ENCODE measurements at regions not wholly inside any gene's neighbourhood (a gene's known extent, or its start where the extent isn't known, plus 50 kb on each side); places are given as distances from the start of the nearest gene placed in this dataset.

GRCh38 chr1:18004278-18004677 lies 103.3 kb upstream of the IGSF21 start:
- Mint-ChIP-seq H3K36me3 (no peaks in the 10 kb centered on the region), H3K27ac (no peak overlapping the region), H3K9me3 (no peaks in the 10 kb centered on the region), H3K4me3 (no peak overlapping the region), H3K4me1 (no peaks in the 10 kb centered on the region), H3K27me3 (peaks cover 5% of the 10 kb centered on the region)

GRCh38 chr1:18005238-18005637 lies 102.4 kb upstream of the IGSF21 start:
- H3K27me3 Mint-ChIP-seq: peaks cover 8% of the 10 kb centered on the region
- no peaks in the 10 kb centered on the region for H3K36me3 Mint-ChIP-seq
- no peak overlapping the region for H3K27ac Mint-ChIP-seq
- H3K4me1 Mint-ChIP-seq: no peaks in the 10 kb centered on the region
- H3K4me3 Mint-ChIP-seq: no peak overlapping the region
- no peaks in the 10 kb centered on the region for H3K9me3 Mint-ChIP-seq

GRCh38 chr1:18007391-18008041 lies 100.1 kb upstream of the IGSF21 start:
- H3K27ac Mint-ChIP-seq: no peak overlapping the region
- no peaks in the 10 kb centered on the region for H3K36me3 Mint-ChIP-seq
- H3K4me3 Mint-ChIP-seq: no peak overlapping the region
- no peaks in the 10 kb centered on the region for H3K9me3 Mint-ChIP-seq
- H3K27me3 Mint-ChIP-seq: peaks cover 8% of the 10 kb centered on the region
- H3K4me1 Mint-ChIP-seq: no peaks in the 10 kb centered on the region

GRCh38 chr1:18008081-18008480 lies 99.5 kb upstream of the IGSF21 start:
- Mint-ChIP-seq H3K36me3 (no peaks in the 10 kb centered on the region), H3K27me3 (peaks cover 8% of the 10 kb centered on the region), H3K4me1 (no peaks in the 10 kb centered on the region), H3K27ac (no peak overlapping the region), H3K4me3 (no peak overlapping the region), H3K9me3 (no peaks in the 10 kb centered on the region)

GRCh38 chr1:18009055-18009454 lies 98.5 kb upstream of the IGSF21 start:
- no peak overlapping the region for H3K27ac Mint-ChIP-seq
- no peaks in the 10 kb centered on the region for H3K36me3 Mint-ChIP-seq
- no peaks in the 10 kb centered on the region for H3K4me1 Mint-ChIP-seq
- peaks cover 5% of the 10 kb centered on the region for H3K27me3 Mint-ChIP-seq
- H3K9me3 Mint-ChIP-seq: no peaks in the 10 kb centered on the region
- H3K4me3 Mint-ChIP-seq: no peak overlapping the region

DNA sequence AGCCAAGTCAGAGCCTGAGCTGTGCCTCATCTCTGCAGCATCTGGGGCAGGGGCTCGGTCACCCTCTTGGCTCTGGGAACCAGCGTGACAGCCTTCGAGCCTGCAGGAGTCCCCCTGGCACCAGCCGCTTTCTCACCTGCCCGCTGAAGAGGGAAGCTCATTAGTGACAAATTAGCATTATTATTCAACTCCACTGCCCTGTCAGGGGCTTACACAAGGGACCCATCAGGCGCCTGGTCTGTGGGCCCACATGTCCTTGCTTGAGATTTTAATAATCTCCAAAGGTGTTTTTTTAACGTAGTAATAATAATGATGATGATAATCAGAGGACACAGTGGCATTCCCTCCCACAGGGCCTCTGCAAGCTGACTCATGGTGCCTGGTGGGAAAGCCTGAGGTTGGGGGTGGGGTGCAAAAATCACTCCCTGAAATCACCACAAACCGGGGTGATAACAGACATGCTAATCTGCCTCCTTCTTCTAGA lies 98.1 kb upstream of the IGSF21 start:
- Mint-ChIP-seq H3K4me3 (no peak overlapping the region), H3K9me3 (no peaks in the 10 kb centered on the region), H3K27me3 (peaks cover 3% of the 10 kb centered on the region), H3K36me3 (no peaks in the 10 kb centered on the region), H3K27ac (no peak overlapping the region), H3K4me1 (no peaks in the 10 kb centered on the region)

DNA sequence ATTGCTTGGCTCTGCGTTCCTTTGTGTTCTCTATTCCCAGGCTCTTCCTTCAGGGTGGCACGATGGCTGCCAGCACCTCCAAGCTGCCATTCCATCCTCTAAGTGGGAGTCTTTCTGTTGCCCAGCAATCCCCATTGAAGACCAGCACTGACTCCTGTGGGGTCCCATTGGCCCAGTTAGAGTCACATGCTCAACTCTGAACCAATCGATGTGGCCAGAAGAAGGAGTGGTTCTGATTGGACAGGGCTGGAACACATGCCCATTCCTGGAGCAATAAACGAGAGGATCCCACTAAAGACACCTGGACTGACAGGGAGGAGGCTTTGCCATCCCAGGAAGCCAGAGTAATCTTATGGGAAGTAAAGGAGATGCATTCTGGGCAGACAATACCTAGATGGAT lies 97.2 kb upstream of the IGSF21 start:
- Mint-ChIP-seq H3K9me3 (no peaks in the 10 kb centered on the region), H3K4me1 (no peaks in the 10 kb centered on the region), H3K4me3 (no peak overlapping the region), H3K27me3 (peaks cover 6% of the 10 kb centered on the region), H3K36me3 (no peaks in the 10 kb centered on the region), H3K27ac (no peak overlapping the region)

GRCh38 chr1:18010945-18011344 lies 96.7 kb upstream of the IGSF21 start:
- Mint-ChIP-seq H3K36me3 (no peaks in the 10 kb centered on the region), H3K27me3 (peaks cover 6% of the 10 kb centered on the region)

GRCh38 chr1:18011703-18012102 lies 95.9 kb upstream of the IGSF21 start:
- no peaks in the 10 kb centered on the region for H3K36me3 Mint-ChIP-seq
- H3K27me3 Mint-ChIP-seq: peaks cover 6% of the 10 kb centered on the region
- H3K9me3 Mint-ChIP-seq: no peaks in the 10 kb centered on the region
- no peak overlapping the region for H3K4me3 Mint-ChIP-seq
- H3K4me1 Mint-ChIP-seq: no peaks in the 10 kb centered on the region
- H3K27ac Mint-ChIP-seq: no peak overlapping the region

More at GRCh38 chr1:18010945-18011344, 96.7 kb upstream of the IGSF21 start:
- Mint-ChIP-seq H3K9me3 (no peaks in the 10 kb centered on the region), H3K4me3 (no peak overlapping the region), H3K4me1 (no peaks in the 10 kb centered on the region), H3K27ac (no peak overlapping the region)

DNA sequence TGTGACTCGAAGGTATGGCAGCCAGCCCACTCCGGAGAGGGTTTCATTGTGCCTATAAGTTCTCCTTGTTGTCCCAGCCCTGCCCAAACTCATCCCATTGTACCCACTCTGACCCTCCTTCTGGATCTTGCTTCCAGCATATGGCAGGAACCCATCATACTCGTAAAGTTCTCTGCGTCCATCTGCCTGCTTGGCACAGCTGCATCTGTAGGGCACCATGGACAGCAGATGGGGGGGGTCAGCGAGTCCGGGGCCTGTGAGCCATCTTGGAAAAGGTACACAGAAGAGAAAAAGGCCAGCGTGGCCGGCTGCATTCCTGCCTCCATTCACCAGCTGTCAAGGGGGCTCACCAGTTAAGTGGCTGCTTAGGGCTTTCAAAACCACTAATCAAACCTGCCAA lies 94.9 kb upstream of the IGSF21 start:
- Mint-ChIP-seq H3K36me3 (no peaks in the 10 kb centered on the region), H3K27me3 (peaks cover 8% of the 10 kb centered on the region), H3K27ac (no peak overlapping the region), H3K9me3 (no peaks in the 10 kb centered on the region), H3K4me3 (no peak overlapping the region), H3K4me1 (no peaks in the 10 kb centered on the region)

DNA sequence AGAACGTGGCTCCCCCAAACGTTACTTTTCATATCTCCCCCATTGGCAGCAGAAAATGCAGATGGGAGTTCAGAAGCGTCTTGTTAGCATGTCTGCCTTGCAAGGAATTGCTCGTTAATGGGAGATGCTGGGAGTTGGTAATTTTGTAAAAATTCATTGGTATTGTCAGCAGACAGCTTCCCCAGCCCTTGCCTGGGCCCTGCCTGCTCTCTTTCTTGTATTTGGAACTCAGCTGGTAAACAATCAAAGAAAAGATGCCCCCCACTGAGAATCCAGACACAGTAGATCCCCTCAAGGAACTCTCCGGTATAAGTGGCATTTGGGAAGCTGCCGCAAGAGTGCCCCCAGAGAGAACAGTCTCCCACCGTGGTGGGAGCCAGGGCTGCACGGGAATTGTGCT lies 94.4 kb upstream of the IGSF21 start:
- H3K27ac Mint-ChIP-seq: no peak overlapping the region
- H3K36me3 Mint-ChIP-seq: no peaks in the 10 kb centered on the region
- no peak overlapping the region for H3K4me3 Mint-ChIP-seq
- H3K9me3 Mint-ChIP-seq: no peaks in the 10 kb centered on the region
- no peaks in the 10 kb centered on the region for H3K4me1 Mint-ChIP-seq
- peaks cover 8% of the 10 kb centered on the region for H3K27me3 Mint-ChIP-seq

DNA sequence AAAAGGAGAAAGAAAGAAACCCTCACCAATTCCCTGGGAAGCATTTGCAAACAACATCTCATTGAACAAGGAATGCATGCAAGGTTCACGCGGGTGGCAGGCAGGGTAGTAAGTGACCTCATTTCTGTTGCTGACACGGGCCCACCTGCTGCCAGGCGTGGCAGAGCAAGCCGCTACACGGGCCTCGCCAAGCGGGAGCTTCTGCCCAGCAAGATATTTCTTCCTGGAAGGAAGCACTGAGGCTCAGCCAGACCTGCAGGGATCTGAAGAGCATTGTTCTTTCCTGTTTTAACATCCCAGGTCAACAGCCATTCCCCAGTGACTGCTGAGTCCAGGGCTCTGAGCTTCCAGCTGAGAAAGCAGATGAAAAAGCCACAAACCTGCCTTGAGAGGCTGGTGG lies 91.9 kb upstream of the IGSF21 start:
- H3K27ac Mint-ChIP-seq: no peak overlapping the region
- H3K36me3 Mint-ChIP-seq: no peaks in the 10 kb centered on the region
- H3K4me1 Mint-ChIP-seq: no peaks in the 10 kb centered on the region
- peaks cover 5% of the 10 kb centered on the region for H3K27me3 Mint-ChIP-seq
- no peaks in the 10 kb centered on the region for H3K9me3 Mint-ChIP-seq
- H3K4me3 Mint-ChIP-seq: no peak overlapping the region

- Mint-ChIP-seq H3K27ac (no peak overlapping the region), H3K4me1 (no peaks in the 10 kb centered on the region), H3K27me3 (peaks cover 8% of the 10 kb centered on the region), H3K36me3 (no peaks in the 10 kb centered on the region), H3K4me3 (no peak overlapping the region), H3K9me3 (no peaks in the 10 kb centered on the region)
Observed at GRCh38 chr1:18018366-18018765, 89.2 kb upstream of the IGSF21 start.

- Mint-ChIP-seq H3K4me3 (no peak overlapping the region), H3K36me3 (no peaks in the 10 kb centered on the region), H3K27ac (no peak overlapping the region), H3K9me3 (no peaks in the 10 kb centered on the region), H3K27me3 (peaks cover 5% of the 10 kb centered on the region), H3K4me1 (no peaks in the 10 kb centered on the region)
Observed at GRCh38 chr1:18020021-18020817, 87.4 kb upstream of the IGSF21 start.

- Mint-ChIP-seq H3K36me3 (no peaks in the 10 kb centered on the region), H3K4me1 (no peaks in the 10 kb centered on the region), H3K27me3 (peaks cover 8% of the 10 kb centered on the region), H3K27ac (no peak overlapping the region), H3K9me3 (no peaks in the 10 kb centered on the region), H3K4me3 (no peak overlapping the region)
Observed at GRCh38 chr1:18021242-18021641, 86.4 kb upstream of the IGSF21 start.

DNA sequence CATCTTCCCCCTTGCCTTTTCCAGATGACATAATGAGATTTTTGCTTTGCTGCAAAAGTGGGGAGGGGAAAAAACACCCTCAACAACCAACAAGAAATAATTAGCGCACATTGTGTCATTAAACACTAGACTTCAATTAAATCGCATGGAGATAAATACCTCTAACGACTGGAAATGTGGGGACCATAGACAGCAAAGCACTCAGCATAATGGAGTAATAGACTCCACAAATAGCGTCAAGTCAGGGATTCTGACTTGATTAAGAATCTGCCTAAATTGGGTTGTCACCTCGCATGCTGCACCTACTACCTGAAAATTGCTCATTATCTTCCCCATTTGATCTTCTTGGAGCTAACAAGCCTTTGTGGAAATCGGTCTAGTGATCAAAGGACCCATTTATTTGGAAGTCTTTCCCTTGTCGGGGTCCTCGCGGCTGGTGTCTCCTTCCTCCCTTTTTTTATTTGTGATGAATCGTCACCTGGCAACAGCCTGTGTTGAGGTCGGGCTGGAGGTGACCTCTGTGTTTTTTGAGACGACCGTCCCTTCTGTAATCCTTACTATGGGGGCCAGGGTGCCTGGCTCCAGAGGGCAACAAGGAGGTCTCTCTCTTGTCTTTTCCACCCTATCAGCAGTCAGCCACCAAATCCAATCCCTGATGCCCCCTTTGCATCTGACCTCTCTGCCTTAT lies 75.3 kb upstream of the IGSF21 start:
- Mint-ChIP-seq H3K4me1 (no peaks in the 10 kb centered on the region), H3K36me3 (no peaks in the 10 kb centered on the region), H3K27me3 (peaks cover 2% of the 10 kb centered on the region), H3K4me3 (no peak overlapping the region), H3K27ac (no peak overlapping the region), H3K9me3 (no peaks in the 10 kb centered on the region)
